Activated CD4-positive, alpha-beta T cell treated with anti-CD3 and anti-CD28 coated beads, Interleukin-2, Interleukin-4, amounts not matched to agents 100 ng/mL and 50 ng/mL, durations not matched to agents 16 hours and 8 hours (primary cell): ENCODE measurements at regions not wholly inside any gene's neighbourhood (a gene's known extent, or its start where the extent isn't known, plus 50 kb on each side); places are given as distances from the start of the nearest gene placed in this dataset.
A peak's percentile ranks its signal among the peaks of the same experiment; 100 is the strongest.
"Not testable (repeated sequence)": the region's sequence is repeated elsewhere in the genome, so short reads cannot be mapped to it uniquely, and the experiment has no call there.

Experiments
- DNase-seq: peaks from one replicate; pipeline ENCODE4 v3.0.0-alpha.2; 2020; ENCODE audit warnings: low spot score

- DNase-seq: no peak
These were observed 487.0 kb upstream of the RGS18 start for GRCh38 chr1:191671236-191671635.

DNA sequence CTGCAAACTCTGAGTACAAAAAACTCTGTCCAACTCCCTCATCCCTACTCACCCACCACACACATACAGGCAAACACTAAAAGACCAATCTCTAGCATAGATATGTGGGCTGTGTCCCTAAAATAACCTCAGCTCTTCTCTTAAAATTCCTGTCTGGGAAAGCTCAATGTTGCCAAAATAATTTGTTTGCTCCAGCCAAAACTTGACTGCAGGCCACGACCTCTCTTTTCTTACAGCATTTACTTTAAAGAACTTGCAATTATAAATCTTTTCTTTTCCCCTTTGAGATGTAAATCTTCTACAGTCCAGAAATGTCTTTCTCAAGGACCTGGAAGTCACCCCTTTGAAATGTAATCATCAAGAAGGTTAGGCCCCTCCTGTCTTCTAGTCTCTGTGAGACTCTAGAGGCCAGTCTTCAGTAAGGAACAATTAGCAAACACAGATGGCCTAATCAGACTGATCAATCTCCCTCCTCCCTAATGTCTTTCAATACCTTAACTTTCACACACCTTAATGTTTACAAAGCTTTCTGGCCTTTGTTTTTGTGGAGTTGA is 483.6 kb upstream of the RGS18 start:
- no peak for DNase-seq

GRCh38 chr1:191675856-191676783 is 482.1 kb upstream of the RGS18 start:
- peak; percentile 7 for DNase-seq

DNA sequence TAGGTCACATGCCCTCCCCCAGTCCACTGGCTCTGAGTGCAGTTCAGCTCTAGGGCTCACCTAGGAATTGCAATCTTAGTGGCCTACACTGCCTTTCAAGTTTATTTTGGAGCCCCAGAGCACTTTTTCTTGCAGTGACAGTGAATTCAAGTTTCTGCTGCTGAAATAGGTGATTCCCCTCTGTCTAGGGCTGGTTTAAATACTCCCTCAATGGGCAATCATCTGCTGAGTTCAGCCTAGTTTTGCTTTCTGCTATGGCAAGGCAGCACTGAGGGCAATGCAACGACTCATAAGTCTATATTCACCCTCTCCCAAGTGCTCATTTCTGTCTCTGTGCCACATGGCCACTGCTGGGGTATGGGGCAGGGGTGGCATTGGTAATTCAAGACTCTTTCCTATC is 472.6 kb upstream of the RGS18 start:
- no peak for DNase-seq

GRCh38 chr1:191687721-191688120 is 470.5 kb upstream of the RGS18 start:
- no peak for DNase-seq

DNA sequence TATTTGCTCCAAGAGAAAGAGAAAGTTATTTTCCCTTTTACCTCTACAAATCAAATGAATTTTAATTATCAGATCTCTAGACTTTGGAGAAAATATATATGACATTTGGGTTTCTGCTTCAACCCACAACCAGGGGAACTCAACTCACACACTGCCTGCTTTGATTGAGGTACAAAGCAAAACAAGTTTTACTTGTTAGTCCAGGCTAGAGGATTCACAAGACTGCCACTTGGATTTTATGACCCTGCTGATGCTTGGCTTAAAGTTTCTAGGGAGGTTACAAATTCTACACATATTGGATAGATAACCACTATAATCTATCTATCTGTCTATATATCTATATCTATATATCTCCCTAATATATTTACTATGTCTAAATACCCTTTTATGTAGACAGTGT is 467.3 kb upstream of the RGS18 start:
- DNase-seq: no peak

DNA sequence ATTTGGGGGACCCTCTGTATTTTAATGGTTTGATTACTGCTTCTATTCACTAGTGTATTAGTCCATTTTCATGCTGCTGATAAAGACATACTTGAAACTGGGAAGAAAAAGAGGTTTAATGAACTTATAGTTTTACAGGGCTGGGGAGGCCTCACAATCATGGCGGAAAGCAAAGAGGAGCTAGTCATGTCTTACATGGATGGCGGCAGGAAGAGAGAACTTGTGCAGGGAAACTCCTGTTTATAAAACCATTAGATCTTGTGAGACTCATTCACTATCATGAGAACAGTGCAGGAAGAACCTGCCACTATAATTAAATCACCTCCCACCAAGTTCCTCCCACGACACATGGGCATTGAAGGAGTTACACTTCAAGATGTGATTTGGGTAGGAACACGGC is 464.5 kb upstream of the RGS18 start:
- no peak for DNase-seq

DNA sequence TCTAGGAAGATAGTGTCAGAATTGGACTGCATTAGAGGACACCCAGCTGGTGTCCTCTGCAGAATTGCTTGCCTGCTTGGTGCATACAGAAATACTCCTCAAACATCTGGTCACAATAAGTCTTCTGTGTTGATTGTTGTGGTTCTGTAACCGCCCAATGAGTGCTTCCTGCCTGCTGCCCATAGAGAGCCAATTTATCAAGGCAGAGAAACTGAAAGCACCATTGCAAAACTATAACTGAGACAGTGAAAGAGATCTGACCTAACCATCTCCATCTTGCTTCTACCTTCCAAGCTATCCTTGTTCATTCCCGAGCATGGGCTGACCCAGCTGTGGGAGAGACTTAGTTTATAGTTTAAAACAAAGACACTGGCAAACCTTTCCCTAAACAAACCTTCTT is 462.4 kb upstream of the RGS18 start:
- DNase-seq: no peak

- DNase-seq: no peak
These were observed 461.9 kb upstream of the RGS18 start for GRCh38 chr1:191696354-191696753.

DNA sequence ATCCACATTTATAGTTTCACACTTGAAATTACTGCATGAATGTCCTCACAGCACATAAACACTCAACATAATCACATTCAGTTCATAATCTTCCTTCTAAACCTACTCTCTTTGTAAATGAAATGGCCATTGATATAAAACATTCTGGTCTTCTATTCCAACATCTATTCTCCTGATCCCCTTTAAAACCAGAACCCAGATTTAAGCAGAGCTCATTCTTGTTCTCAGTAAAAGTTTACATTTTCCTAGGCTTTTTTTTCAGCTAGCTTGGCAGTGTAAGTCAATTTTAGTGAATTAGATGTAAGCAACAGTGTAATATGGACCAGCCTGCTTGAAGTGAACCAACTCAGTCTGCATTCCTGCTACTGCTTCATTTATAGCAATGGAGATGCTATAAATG is 460.7 kb upstream of the RGS18 start:
- DNase-seq: no peak

DNA sequence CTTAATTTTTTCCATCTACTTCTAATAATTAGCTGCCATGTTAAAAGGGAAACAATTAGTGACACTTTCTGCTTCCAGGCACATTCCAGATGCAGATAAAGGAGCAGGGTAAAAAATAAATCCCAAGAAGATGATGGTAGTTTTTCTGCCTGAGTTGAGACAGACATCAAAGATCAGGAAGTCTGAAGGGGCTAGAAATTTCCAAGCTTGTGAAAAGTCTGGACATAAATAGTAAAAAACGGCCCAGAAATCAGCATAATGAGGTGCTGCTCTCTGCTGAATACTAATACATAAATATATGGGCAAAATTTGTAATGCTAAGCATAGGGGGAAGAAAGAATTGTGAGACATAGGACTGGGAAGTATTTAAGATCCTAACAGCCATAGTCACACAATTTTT is 460.0 kb upstream of the RGS18 start:
- DNase-seq: no peak

GRCh38 chr1:191699343-191699742 is 458.9 kb upstream of the RGS18 start:
- DNase-seq: no peak

DNA sequence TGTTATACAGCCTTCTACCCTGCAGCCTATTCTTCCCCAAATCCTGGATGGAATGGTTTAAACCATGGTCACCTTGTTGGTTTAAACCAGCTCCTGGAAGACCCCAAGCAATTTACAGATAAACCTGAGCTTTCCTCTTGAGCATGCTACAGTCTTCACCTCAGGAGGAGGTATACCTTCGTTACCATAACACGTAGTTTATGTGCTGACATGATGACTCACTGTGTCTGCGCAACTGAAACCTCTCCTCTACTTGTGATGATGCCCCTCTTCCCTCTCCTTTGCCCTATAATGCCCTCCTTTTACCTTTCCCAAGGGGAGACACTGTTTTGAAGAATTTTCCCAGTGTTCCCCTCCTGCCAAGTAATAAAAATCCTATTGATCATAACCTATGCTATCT is 457.3 kb upstream of the RGS18 start:
- no peak for DNase-seq

DNA sequence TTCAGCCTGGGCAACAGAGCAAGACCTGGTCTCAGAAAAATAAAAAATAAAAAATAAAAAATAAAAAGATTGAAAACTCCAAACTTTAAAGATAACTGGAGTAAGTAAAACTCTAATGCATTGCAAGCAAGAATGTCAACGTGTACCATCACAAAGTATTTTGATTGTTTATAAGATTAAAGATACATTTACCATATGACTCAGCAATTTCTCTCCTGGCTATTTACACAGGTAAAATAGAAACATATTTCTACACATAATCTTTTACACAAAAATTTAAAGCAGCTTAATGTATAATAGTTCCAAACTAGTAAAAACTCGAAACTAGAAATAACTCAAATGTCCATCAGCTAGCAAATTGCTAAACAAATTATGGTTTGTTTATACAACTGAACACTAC is 456.1 kb upstream of the RGS18 start:
- DNase-seq: no peak

GRCh38 chr1:191707288-191707687 is 451.0 kb upstream of the RGS18 start:
- DNase-seq: no peak

- DNase-seq: no peak
These were observed 449.0 kb upstream of the RGS18 start for GRCh38 chr1:191709215-191709614.

DNA sequence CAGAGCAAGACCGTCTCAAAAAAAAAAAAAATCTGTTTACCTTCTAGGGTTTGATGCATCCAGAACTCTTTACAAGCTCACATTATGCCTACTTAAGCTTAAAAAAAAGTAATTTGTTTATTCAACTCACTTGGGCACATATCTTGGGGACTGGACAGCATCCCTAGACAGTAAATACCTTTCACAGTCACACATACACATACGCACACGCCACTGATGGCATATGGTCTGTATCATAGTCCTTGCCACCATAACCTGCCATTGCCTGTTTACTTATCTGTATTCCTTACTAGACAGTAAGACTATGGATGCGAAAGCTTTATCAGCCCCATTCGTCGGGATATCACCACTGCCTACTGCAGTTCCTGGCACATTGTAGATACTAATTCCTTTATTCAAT is 446.3 kb upstream of the RGS18 start:
- no peak for DNase-seq

DNA sequence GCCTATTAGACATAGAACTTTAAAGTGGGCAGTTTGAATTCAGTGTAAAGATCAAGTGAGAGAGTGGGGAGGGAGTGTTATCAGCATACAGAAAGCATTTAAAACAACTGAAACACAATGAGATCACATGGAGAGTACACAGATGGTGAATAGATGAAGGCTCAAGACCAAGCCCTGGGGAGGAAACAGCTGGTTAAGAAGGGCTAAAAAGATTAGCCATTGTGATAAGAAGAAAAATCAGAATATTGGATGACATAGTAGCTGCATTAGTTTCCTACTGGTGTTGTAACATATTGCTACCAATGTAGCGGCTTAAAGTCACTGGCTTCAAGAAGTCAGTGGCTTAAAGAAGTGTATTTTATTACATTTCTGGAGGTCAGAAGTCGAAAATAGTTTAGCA is 443.4 kb upstream of the RGS18 start:
- DNase-seq: no peak

DNA sequence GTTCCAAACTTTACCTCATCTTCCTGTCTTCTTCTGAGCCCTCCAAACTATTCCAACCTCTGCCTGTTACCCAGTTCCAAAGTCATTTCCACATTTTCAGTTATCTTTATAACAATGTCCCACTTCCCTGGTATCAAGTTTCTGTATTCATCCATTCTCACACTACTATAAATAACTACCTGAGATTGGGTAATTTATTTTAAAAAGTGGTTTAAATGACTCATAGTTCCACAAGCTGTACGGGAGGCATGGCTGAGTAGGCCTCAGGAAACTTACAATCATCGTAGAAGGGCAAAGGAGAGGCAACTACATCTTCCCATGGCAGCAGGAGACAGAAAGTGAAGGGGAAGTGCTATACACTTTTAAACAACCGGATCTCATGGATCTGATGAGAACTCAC is 428.5 kb upstream of the RGS18 start:
- no peak for DNase-seq

GRCh38 chr1:191731608-191732302 is 426.5 kb upstream of the RGS18 start:
- not testable (repeated sequence) for DNase-seq

DNA sequence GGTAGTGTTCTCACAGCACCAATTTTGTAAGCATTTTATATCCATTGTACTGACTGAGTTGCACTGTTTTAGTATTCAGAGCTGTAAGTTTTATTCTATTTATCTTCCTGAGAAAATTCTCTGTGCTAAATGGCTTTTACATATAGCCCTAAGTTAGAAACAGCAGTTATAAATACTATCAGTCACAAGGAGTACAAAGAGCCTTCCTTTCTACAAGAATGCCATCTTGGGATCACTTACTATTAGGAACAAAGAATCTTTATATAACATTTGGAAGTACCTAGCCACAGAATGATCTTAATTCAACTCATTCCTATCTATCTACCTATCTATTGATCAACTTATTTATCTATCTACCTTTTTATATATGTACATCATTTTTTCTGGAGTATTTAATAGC is 423.9 kb upstream of the RGS18 start:
- no peak for DNase-seq

DNA sequence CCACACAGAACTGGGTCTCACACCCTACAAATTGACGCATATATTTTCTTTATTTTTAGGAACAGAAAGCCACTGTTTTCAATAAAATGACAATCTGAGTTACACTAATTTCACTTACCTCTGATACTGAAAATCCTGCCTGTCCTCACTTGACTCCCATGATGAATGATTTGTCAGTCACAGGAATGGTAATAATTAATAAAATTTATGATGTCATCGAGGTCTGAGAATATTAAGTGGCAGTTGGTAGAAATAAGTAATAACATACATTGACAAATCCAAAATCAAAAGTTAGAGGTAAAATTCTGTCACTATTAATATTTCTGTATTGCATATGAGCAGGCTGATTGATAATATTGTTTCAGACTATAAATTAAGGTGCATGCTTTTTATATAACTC is 418.7 kb upstream of the RGS18 start:
- DNase-seq: no peak

GRCh38 chr1:191752342-191752741 is 405.9 kb upstream of the RGS18 start:
- no peak for DNase-seq
